SJCRH30 (cell line): ENCODE measurements at regions not wholly inside any gene's neighbourhood (a gene's known extent, or its start where the extent isn't known, plus 50 kb on each side); places are given as distances from the start of the nearest gene placed in this dataset.
A peak's percentile ranks its signal among the peaks of the same experiment; 100 is the strongest.

Experiments
- DNase-seq, 2 experiments: peaks; one replicate each; pipeline ENCODE4 v3.0.0-alpha.2; 2015 to 2020
- H3K27ac ChIP-seq: fragments of 250-450 bp; sonication (Bioruptor Pico); 2 replicates; pipeline ENCODE4 v1.5.1; 2020; ENCODE audit warnings: mild to moderate bottlenecking, moderate library complexity
- H3K27me3 ChIP-seq: fragments of 250-450 bp; sonication (Bioruptor Pico); 2 replicates; pipeline ENCODE4 v1.5.1; 2020; ENCODE audit warnings: mild to moderate bottlenecking, moderate library complexity
- H3K36me3 ChIP-seq: fragments of 250-450 bp; sonication (Bioruptor Pico); 2 replicates; pipeline ENCODE4 v1.5.1; 2020; ENCODE audit warnings: mild to moderate bottlenecking, moderate library complexity
- H3K4me1 ChIP-seq: fragments of 250-450 bp; sonication (Bioruptor Pico); 2 replicates; pipeline ENCODE4 v1.5.1; 2020; ENCODE audit warnings: mild to moderate bottlenecking, moderate library complexity
- H3K4me3 ChIP-seq: fragments of 250-450 bp; sonication (Bioruptor Pico); 2 replicates; pipeline ENCODE4 v1.5.1; 2020; ENCODE audit warnings: mild to moderate bottlenecking, moderate library complexity
- H3K9me3 ChIP-seq: fragments of 250-450 bp; sonication (Bioruptor Pico); replicated peaks from 2 replicates; pipeline ENCODE4 v1.5.1; 2020; ENCODE audit warnings: mild to moderate bottlenecking, moderate library complexity

DNA sequence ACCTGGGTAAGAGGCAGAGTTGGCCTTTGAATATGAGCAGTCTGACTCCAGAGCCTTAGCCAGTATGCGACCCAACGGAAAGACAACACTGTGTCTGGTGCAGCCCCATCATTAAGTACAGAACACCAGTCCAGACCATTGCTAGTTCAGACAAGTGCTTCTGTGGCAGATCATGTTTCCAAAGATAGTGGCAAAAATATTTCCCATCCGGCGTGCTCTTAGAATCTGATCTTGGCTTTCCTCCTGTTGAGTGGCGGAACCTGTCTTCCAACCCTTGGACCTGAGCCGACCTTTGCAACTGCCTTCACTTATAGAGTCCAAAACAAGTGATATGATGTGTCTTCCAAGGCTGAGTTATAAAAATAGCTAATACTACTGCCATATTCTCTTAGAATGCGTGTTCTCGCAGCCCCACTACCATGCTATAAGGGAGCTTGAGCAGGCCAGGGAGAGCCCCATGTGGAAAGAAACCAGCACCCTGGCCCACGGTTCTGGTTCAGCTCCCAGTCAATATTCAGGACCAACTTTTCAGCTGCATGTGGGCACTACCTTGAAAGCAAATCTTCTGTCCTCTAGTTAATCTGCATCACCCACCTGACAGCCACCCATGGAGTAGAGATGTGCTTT lies 322.4 kb upstream of the SLCO3A1 start:
- no peak for DNase-seq
- Histone ChIP-seq H3K27ac (no peak overlapping the region), H3K36me3 (no peaks in the 10 kb centered on the region), H3K4me3 (no peak overlapping the region), H3K27me3 (no peaks in the 10 kb centered on the region), H3K4me1 (no peaks in the 10 kb centered on the region), H3K9me3 (no peaks in the 10 kb centered on the region)

DNA sequence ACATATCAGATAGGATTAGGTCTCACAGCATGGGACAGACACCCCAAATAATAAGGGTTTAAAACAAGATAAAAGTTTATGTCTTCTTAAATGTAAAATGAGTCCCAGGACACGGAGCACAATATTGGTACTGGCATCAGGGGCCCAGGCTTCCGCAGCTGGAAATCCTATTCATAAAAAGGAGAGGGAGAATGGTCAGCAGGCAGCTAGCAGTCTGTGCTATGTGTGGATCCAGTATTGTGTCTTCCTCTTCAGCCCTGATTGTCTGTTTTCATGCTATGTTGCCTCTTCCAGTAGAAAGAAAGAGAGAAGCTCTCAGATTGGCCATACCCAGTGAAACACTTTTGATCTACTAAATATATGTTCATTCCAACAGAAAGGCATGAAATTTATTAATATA lies 319.3 kb upstream of the SLCO3A1 start:
- Histone ChIP-seq H3K9me3 (no peaks in the 10 kb centered on the region), H3K27ac (no peak overlapping the region), H3K4me1 (peaks cover 4% of the 10 kb centered on the region), H3K4me3 (no peak overlapping the region), H3K27me3 (no peaks in the 10 kb centered on the region), H3K36me3 (no peaks in the 10 kb centered on the region)
- DNase-seq: no peak

- Histone ChIP-seq H3K27me3 (no peaks in the 10 kb centered on the region), H3K9me3 (no peaks in the 10 kb centered on the region), H3K4me1 (peaks cover 4% of the 10 kb centered on the region), H3K4me3 (no peak overlapping the region), H3K27ac (no peak overlapping the region), H3K36me3 (no peaks in the 10 kb centered on the region)
- DNase-seq: no peak
Observed at GRCh38 chr15:91534976-91535375, 318.5 kb upstream of the SLCO3A1 start.

GRCh38 chr15:91535856-91536500 lies 317.5 kb upstream of the SLCO3A1 start:
- Histone ChIP-seq H3K4me1 (peaks cover 4% of the 10 kb centered on the region), H3K4me3 (no peak overlapping the region), H3K27ac (no peak overlapping the region), H3K36me3 (no peaks in the 10 kb centered on the region), H3K27me3 (no peaks in the 10 kb centered on the region), H3K9me3 (no peaks in the 10 kb centered on the region)
- peak in 1 of 2 experiments; percentile 11 for DNase-seq

- Histone ChIP-seq H3K9me3 (no peaks in the 10 kb centered on the region), H3K4me1 (peaks cover 4% of the 10 kb centered on the region), H3K27ac (no peak overlapping the region), H3K4me3 (no peak overlapping the region), H3K27me3 (no peaks in the 10 kb centered on the region), H3K36me3 (no peaks in the 10 kb centered on the region)
- no peak for DNase-seq
Observed at GRCh38 chr15:91537856-91538255, 315.7 kb upstream of the SLCO3A1 start.

DNA sequence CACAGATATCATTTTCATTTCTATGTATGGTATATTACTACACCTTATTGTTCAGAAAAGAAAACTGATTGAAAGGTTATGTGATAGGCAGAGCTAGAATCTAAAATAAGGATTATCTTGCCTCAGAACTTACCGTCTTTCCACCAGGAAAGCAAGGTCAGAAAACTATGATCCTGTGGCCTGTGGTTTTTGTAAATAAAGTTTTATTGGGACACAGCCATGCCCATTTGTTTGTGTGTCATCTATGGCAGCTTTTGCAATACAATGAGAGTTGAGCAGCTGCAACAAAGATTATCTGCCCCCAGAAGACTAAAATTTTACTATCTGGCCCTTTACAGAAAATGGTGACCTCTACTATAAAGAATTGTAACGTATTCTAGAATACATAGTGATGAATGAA lies 314.7 kb upstream of the SLCO3A1 start:
- Histone ChIP-seq H3K4me1 (peaks cover 4% of the 10 kb centered on the region), H3K27ac (no peak overlapping the region), H3K4me3 (no peak overlapping the region), H3K36me3 (no peaks in the 10 kb centered on the region), H3K27me3 (no peaks in the 10 kb centered on the region), H3K9me3 (no peaks in the 10 kb centered on the region)
- no peak for DNase-seq

DNA sequence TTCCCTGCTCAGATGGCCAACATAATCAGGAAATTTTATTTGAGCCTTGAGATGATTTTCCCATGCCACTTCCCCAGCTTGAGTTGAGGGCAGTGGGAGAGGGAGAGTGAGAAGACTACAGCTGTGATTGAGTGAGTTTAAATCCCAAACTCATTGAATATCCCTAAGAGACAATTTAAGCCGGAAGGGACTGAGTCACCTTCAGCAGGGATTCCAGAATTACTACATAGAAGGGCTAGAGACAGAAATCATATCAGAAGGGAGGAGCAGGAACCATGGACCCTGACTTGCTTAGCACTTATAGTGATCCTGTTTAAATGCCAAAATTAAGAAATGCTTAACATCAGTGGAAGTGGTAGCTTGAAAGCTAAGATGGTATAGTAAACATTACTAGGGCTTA lies 312.2 kb upstream of the SLCO3A1 start:
- Histone ChIP-seq H3K9me3 (no peaks in the 10 kb centered on the region), H3K4me1 (peaks cover 4% of the 10 kb centered on the region), H3K27me3 (0 out of 2 replicates have a peak, but pooled peaks cover 3% of the 10 kb centered on the region), H3K36me3 (no peaks in the 10 kb centered on the region), H3K4me3 (no peak overlapping the region), H3K27ac (no peak overlapping the region)
- no peak for DNase-seq

GRCh38 chr15:91542226-91542625 lies 311.3 kb upstream of the SLCO3A1 start:
- H3K27me3 ChIP-seq: 0 out of 2 replicates have a peak, but pooled peaks cover 3% of the 10 kb centered on the region
- H3K4me1 ChIP-seq: no peaks in the 10 kb centered on the region
- no peak overlapping the region for H3K27ac ChIP-seq
- no peaks in the 10 kb centered on the region for H3K9me3 ChIP-seq
- no peaks in the 10 kb centered on the region for H3K36me3 ChIP-seq
- H3K4me3 ChIP-seq: no peak overlapping the region
- DNase-seq: no peak

DNA sequence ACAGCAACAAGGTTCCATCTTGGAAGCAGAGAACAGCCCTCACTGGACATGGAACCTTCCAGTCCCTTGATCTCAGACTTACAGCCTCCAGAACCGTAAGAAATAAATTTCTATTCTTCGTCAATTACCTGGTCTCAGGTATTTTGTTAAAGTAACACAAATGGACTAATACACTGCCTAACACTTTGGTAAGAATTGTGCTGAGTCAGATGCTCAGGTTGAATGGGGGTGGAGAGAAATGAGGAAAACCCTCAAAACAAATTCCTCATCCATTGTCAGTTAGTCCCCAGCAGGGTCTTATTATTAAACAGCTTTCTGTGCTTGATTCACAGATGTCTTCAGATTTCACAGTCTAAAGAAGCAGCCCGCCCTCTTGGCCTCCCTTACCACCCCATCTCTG lies 306.2 kb upstream of the SLCO3A1 start:
- H3K36me3 ChIP-seq: no peaks in the 10 kb centered on the region
- no peak overlapping the region for H3K27ac ChIP-seq
- no peaks in the 10 kb centered on the region for H3K9me3 ChIP-seq
- DNase-seq: no peak
- H3K27me3 ChIP-seq: 0 out of 2 replicates have a peak, but pooled peaks cover 3% of the 10 kb centered on the region
- no peaks in the 10 kb centered on the region for H3K4me1 ChIP-seq
- no peak overlapping the region for H3K4me3 ChIP-seq

- H3K27ac ChIP-seq: no peak overlapping the region
- no peaks in the 10 kb centered on the region for H3K4me1 ChIP-seq
- no peak overlapping the region for H3K4me3 ChIP-seq
- no peak for DNase-seq
- no peaks in the 10 kb centered on the region for H3K36me3 ChIP-seq
- no peaks in the 10 kb centered on the region for H3K9me3 ChIP-seq
- peaks cover 8% of the 10 kb centered on the region; the same call in 1 of the 2 replicates for H3K27me3 ChIP-seq
Observed at GRCh38 chr15:91548549-91548948, 305.0 kb upstream of the SLCO3A1 start.

DNA sequence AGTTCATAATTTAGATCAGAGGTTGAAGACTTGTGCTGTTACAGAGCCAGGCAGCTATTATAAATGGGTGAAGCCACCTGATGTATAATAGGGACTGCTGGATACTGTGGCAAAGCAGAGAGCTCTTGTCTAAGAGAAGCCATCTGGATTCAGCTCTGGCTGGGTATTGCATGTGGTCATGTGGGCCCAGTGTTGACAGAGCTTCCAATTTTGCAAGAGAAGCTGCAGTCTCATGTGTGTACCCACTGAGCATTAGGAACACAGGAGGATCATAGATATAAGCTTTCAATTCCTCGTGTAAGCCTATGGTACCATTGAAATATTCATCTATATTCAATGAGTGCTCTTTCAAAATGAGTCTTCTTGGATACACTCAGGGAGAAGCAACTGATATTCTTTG lies 303.9 kb upstream of the SLCO3A1 start:
- Histone ChIP-seq H3K4me3 (no peak overlapping the region), H3K27ac (no peak overlapping the region), H3K4me1 (no peaks in the 10 kb centered on the region), H3K27me3 (peaks cover 8% of the 10 kb centered on the region; the same call in 1 of the 2 replicates), H3K9me3 (no peaks in the 10 kb centered on the region), H3K36me3 (no peaks in the 10 kb centered on the region)
- no peak for DNase-seq

- no peak for DNase-seq
- Histone ChIP-seq H3K9me3 (no peaks in the 10 kb centered on the region), H3K4me1 (no peaks in the 10 kb centered on the region), H3K27me3 (peaks cover 5% of the 10 kb centered on the region; the same call in 1 of the 2 replicates), H3K27ac (no peak overlapping the region), H3K4me3 (no peak overlapping the region), H3K36me3 (no peaks in the 10 kb centered on the region)
Observed at GRCh38 chr15:91552555-91552954, 301.0 kb upstream of the SLCO3A1 start.

- no peak overlapping the region for H3K4me3 ChIP-seq
- no peaks in the 10 kb centered on the region for H3K4me1 ChIP-seq
- H3K27ac ChIP-seq: no peak overlapping the region
Observed at GRCh38 chr15:91553196-91553854, 300.2 kb upstream of the SLCO3A1 start.

DNA sequence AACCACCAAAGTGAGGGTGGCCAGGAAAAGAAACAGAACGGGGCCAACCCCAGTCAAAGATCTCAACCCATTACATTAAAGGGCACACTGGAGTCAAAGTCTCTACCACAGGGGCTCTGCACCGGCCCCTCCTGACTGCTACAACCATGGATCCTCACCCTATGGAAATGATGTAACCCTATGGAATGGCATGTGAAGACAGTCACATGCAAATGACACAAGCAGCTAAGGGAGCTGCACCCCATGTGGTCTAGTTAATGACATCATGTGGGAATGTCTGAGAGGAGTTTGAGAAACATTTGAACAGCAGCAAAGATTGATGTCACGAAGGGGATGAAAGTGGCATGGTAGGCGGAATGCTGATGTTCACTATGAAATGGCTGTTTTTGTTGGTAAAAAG lies 298.2 kb upstream of the SLCO3A1 start:
- peaks cover 5% of the 10 kb centered on the region for H3K27me3 ChIP-seq
- H3K9me3 ChIP-seq: no peaks in the 10 kb centered on the region
- no peak for DNase-seq
- H3K36me3 ChIP-seq: no peaks in the 10 kb centered on the region
- no peak overlapping the region for H3K4me3 ChIP-seq
- H3K27ac ChIP-seq: no peak overlapping the region
- no peaks in the 10 kb centered on the region for H3K4me1 ChIP-seq

More at GRCh38 chr15:91553196-91553854, 300.2 kb upstream of the SLCO3A1 start:
- Histone ChIP-seq H3K9me3 (no peaks in the 10 kb centered on the region), H3K27me3 (peaks cover 5% of the 10 kb centered on the region; the same call in 1 of the 2 replicates), H3K36me3 (no peaks in the 10 kb centered on the region)
- no peak for DNase-seq

DNA sequence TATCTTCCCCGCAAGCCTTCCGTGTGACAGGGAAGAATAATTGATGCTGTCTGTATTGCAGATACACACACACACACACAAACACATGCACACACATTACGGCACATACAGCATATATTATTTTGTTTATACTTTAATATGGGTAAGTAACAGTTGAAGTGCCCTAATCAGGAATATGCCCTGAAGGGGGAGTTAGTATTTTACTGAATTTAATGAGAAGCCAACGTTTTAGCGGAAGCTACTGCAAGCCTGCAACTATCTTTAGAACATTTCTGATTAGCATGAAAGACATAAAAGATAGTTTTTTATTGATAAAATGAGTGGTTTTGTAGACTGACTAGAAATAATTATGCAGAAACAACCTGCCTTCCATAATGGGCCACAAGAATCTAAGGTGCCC lies 296.6 kb upstream of the SLCO3A1 start:
- H3K9me3 ChIP-seq: no peaks in the 10 kb centered on the region
- H3K27me3 ChIP-seq: peaks cover 8% of the 10 kb centered on the region
- DNase-seq: no peak
- no peak overlapping the region for H3K4me3 ChIP-seq
- no peaks in the 10 kb centered on the region for H3K4me1 ChIP-seq
- no peak overlapping the region for H3K27ac ChIP-seq
- no peaks in the 10 kb centered on the region for H3K36me3 ChIP-seq
